GM19438 (cell line): ENCODE measurements at regions not wholly inside any gene's neighbourhood (a gene's known extent, or its start where the extent isn't known, plus 50 kb on each side); places are given as distances from the start of the nearest gene placed in this dataset.

Source experiments
- ATAC-seq: cut with Tn5 transposase; IDR thresholded peaks from one replicate; pipeline ENCODE4 v1.9.1; 2021; ENCODE audit warnings: low read depth; ENCODE audit not compliant: unreplicated experiment

- no peak for ATAC-seq
These were observed 239.4 kb upstream of the LRIG1 start for GRCh38 chr3:66740260-66740659.

DNA sequence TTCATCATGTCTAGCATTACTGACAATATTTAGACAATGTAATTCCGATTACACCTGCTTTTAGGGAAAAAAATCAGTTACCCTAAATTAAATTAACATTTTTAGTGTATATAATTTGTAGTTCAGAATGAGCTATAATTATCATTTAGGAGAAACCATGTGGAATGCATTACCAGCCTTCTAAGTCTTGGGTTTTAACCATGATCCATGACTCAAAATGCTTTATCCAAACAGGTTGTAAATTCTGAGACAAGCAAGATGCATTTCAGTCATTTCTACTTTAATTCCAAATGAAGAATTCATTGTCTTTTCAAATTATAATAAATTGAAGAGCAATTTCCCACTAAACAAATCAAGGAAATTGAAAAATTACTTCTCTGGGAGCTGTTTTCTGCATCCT lies 243.7 kb upstream of the LRIG1 start:
- no peak for ATAC-seq

DNA sequence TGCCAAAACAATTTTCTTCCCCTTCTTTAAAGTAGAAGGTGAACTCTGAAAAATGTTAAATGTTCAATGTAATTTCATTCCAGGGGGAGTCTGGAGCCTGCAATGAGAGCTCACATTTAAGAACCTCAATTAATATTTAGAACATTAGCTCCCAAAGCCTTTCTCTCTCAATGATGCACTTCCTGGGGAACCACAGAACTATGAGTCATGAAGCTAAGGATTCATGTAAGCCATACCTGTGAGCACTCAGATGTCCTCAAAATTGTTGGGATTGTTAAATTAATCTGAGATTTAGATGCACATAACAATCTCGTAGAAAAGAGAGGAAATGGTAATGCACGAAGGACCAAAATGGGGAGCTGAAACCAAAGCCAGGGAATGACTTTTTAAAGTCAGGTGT lies 244.2 kb upstream of the LRIG1 start:
- ATAC-seq, result no peak

GRCh38 chr3:66747261-66747660 lies 246.4 kb upstream of the LRIG1 start:
- ATAC-seq, result no peak

DNA sequence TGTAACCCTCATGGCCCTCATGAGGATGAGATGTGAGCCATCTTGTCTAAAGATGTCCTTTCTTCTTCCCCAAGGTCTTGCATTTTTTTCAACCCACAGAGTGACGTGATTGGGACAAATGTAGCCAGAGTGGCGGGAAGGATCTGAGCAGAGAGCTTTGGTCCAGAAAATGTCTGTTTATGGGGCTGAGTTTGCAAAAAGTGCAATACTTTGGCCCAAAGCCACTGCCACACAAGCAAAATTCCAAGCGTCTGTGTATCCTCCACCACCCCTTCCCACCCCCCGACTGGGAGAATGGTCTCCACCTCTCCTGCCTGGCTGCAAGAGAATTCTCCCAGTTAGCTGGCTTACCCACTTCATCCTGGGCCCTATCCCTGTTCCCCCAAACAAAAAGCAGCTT lies 246.9 kb upstream of the LRIG1 start:
- ATAC-seq, result no peak

DNA sequence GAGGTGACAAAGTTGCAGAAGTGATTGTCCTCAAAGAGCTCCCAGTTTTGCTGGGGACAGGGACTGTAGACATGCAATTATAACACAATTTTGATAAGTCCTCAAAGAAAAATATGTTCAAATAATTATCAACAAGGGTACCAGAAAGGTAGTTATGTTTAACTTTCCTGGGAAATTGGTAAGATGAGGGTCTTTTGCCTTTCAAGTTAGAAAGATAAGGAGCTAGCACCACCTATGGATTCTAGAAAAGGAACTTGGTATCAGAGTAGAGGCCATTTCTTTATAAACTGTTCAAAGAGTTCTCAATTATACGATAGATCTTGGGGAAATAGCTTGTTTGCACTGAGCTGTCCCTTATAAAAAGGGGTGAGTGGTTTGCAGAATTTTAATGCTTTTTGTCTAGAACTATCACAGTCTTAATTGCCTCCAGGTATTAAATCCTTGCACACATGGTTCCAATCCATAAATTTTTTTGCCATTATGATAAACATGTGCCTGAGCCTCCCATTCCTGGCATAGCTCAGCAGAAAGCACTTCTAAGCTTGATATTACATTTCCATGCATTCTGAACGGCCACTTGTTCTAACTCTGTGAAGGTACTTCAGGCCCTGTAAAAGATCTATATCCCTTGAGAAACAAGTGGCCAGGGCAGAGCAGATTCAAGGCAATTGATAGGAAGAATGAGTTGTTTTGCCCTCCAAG lies 247.5 kb upstream of the LRIG1 start:
- no peak for ATAC-seq

DNA sequence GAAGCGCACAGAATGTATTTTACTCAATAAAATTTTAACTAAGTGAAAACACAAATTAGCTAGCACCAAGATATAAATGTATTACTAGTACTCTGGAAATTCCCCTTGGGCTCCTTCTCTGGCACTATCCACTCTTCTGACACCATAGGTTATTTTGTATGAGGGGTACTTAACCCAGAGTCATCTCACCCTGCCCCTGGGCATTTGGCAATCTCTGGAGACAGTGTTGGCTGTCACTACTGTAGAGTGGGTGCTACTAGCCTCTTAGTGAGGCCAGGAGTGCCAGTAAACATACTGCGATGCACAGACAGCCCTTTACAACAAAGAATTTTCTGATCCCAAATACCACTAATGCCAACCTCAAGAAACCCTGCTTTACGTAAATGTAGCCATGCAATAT lies 246.3 kb upstream of the KBTBD8 start:
- ATAC-seq, result no peak

GRCh38 chr3:66753670-66754069 lies 244.4 kb upstream of the KBTBD8 start:
- ATAC-seq, result no peak

DNA sequence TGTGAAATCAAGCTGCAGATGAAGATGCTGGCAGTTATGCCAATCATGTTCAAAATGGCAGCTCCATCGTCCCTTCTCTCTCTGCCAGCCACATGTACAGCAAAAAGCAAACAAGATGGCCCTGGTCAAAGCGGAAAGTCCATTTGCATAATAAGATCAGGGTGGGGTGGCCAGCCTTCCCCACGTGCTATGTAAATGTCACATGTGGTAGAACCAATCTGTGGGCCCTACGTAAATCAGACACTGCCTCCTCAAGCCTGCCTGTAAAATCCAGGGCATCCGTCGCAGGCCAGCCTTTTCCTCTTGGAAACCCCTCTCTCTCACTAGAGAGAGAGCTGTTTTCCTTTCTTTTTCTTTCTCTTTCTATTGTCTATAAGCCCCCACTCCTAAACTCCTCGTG lies 243.5 kb upstream of the KBTBD8 start:
- no peak for ATAC-seq

- no peak for ATAC-seq
These were observed 242.2 kb upstream of the KBTBD8 start for GRCh38 chr3:66755924-66756323.

DNA sequence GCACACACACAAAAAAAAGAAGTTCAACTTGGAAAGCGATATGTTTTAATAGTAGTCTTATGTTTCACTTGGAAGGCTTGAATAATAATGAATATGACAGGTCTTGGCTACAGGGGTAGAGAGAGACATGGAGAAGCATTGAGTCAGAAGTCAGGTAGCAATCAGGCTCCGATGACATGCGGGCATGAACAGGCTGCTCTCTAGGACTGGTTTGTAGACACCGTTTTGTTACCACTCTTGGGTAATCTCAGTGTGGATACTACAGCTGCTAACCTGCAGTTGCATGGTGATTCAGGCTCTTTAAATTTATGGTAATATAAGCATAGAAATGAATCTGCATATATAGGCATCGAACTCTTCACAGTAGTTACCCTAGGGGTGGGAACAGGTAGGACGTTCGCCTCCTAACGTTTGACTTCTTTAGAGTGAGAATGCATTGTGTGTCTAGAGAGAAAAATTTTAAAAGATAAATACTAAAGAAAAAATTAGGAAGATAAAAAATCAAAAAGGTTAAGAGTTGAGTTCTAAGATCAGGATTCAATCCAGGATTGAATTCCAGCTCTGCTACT lies 241.6 kb upstream of the KBTBD8 start:
- ATAC-seq, result no peak

DNA sequence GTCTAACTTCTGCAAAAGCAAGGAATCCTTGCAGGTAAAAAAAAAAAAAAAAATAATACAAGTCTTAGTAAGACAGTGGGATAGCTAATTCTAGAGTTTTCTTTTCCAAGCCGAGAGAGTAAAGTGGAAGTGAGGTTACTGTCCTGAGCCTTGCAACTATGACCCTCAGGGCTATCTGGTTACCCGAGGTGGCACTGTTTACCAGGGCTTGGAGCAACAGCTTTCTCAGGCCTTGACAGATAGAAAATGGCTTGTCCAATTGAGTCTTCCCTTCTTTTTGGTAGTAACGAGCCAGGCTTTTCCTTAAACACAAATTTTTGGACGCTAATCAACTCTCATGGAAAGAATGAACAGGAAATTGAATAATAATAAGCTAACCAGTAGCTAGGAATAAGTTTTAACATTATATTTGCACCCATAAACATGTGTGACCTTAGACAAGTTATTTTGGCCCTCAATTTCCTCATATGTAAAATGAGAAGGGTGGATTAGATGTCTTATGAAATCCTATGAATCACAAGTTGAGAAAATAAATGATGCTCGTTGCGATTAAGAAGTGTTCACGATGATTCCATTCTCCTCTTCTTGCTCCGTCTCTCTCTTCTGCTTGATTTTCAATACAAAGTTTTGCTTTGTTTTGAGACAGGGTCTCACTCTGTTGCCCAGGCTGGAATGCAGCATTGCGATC lies 236.9 kb upstream of the KBTBD8 start:
- no peak for ATAC-seq

DNA sequence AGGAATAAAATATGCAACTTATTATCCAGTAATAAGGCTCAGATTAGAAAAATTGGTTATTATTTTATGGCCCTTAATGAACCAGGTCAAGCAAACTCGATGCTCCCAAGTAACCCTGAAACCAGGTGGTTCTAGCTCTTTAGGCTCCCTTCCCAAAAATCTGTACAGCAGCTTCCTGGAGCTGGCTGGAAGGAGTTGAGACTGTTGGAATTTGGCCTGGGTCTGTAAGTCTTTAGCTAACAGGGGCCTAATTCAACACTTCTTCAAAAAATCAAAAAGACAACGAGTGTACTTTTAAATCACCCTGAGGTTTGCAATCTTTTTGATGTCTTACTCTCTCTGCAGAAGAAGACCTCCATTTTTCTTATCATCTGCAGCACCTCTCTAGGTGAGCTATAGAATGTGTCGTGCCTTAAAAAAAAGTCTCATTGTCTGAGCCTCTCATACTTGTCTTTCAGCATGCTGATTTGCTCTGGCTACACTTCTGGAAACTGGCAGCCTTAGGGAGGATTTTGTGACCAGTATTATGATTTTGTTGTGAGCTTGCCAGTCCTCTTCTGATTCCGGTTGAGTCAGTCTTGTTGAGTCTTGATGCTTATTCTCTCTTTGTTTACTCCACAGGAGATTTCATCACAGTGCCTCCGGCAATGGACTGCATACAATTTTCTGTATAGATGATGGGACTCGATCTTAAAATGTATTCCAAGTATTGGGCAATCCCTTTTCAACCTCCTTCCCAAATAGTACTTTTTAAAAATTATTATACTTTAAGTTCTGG lies 235.0 kb upstream of the KBTBD8 start:
- no peak for ATAC-seq

- ATAC-seq, result no peak
These were observed 220.0 kb upstream of the KBTBD8 start for GRCh38 chr3:66778107-66778506.

- no peak for ATAC-seq
These were observed 219.3 kb upstream of the KBTBD8 start for GRCh38 chr3:66778777-66779176.

DNA sequence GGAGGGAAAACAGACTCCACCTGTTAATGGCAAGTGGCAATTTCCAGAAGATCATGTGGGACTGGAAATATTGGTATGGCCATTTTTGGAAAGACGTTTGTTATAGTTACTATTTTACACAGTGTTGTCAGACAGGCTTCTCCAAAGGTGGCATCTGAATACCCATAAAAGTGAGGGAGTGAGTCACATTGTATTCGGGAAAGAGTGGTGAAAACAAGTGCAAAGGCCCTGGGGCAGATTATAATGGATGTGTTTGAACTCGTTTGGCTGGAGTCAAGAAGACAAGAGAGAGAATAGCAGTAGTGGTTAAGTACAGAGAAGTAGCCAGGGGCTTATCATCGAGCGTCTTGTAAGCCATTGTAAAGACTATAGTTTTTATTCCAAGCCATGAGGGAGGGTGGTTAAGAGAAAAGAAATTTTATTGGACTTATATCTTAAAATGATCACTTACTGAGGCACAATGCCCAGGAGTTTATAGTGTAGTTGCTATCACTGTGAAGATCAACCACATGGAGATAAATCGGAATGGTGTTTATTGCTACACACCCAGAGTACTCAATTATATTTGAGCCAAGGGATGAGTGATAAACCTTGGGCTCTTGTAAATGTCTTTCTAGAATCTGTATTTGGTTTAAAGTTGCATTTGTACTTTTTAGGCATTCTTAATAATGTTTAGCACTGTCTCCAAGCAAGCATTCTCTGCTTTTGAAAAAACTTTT lies 212.8 kb upstream of the KBTBD8 start:
- no peak for ATAC-seq

GRCh38 chr3:66789580-66790237 lies 208.4 kb upstream of the KBTBD8 start:
- ATAC-seq, result no peak

- no peak for ATAC-seq
These were observed 206.0 kb upstream of the KBTBD8 start for GRCh38 chr3:66792086-66792485.

DNA sequence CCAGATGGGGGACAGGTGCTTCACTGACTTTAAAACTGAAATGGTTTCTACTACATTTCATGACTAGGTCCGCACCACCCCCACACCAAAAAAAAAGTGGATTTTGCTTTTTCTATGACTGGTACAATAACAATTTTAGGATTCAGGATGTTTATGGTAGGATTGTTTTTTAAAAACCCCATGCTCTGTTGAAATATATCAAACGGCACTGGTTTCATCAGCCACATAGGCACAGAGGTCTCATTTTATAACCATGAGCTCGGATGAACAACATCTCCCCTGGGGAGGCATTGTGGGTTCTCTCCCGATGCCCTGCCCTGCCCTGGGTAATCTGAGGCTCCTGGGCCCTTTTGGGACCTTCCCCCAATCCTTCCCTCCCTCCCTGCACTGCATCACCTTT lies 202.7 kb upstream of the KBTBD8 start:
- ATAC-seq, result no peak

DNA sequence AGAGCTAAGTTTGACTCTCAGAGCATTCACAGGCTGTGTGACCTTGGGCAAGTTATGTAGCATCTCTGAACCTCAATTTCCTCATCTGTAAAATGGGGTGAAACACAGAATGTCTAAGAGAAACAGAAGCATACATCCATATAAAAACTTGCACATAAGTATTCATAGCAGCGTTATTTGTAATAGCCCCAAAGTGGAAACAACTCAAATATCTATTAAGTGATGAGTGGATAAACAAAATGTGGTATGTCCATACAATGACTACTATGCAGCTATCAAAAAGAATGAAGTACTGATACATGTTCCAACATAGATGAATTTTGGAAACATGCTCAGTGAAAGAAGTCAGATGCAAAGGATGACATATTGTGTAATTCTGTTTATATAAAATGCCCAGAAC lies 201.8 kb upstream of the KBTBD8 start:
- ATAC-seq, result no peak
